PC-3 (cell line): ENCODE measurements at regions not wholly inside any gene's neighbourhood (a gene's known extent, or its start where the extent isn't known, plus 50 kb on each side); places are given as distances from the start of the nearest gene placed in this dataset.

Experiments
- ATAC-seq: fragments of 200-7000 bp; cut with Tn5 transposase; 2 replicates; pipeline ENCODE4 v1.9.1; 2020; ENCODE audit warnings: mild to moderate bottlenecking, moderate library complexity
- BruUV-seq: library from RNA; stranded (reverse); fragments of 400-500 nt; replicated peaks from 2 replicates; lab custom pipeline; 2021; lab: Mats Ljungman, UMichigan
- CTCF ChIA-PET: fragments of 300-600 bp; sonication (Branson Sonifier 250); formaldehyde crosslinking; loops from one replicate; lab custom pipeline; 2022; ENCODE audit warnings: antibody characterized with exemption; lab: Charles Lee
- POLR2A ChIA-PET: fragments of 300-600 bp; sonication (Branson Sonifier 250); formaldehyde crosslinking; loops from one replicate; lab custom pipeline; 2022; ENCODE audit warnings: antibody characterized with exemption; ENCODE audit not compliant: unreplicated experiment; lab: Charles Lee
- DNase-seq: peaks from one replicate; pipeline ENCODE4 v3.0.0-alpha.2; 2015
- H2AFZ ChIP-seq: fragments of 300-600 bp; sonication (generic); 2 replicates; pipeline ENCODE4 v1.6.0; 2016; ENCODE audit warnings: antibody characterized with exemption, low read length
- H3F3A ChIP-seq: fragments of 300-600 bp; sonication (generic); one replicate; pipeline ENCODE4 v1.6.0; 2017; ENCODE audit warnings: antibody characterized with exemption, low read length, control low read depth, mild to moderate bottlenecking; ENCODE audit not compliant: unreplicated experiment
- H3K27ac ChIP-seq: fragments of 300-600 bp; sonication (generic); 2 replicates; pipeline ENCODE4 v1.5.1; 2016; ENCODE audit warnings: mild to moderate bottlenecking, low read length
- H3K27me3 ChIP-seq: fragments of 300-600 bp; sonication (generic); 2 replicates; pipeline ENCODE4 v1.6.1; 2016; ENCODE audit warnings: low read length, mixed read lengths
- H3K36me3 ChIP-seq: fragments of 300-600 bp; sonication (generic); 2 replicates; pipeline ENCODE4 v1.6.1; 2016; ENCODE audit warnings: low read depth, mixed run types, low read length, mixed read lengths
- H3K4me1 ChIP-seq: fragments of 300-600 bp; sonication (generic); 2 replicates; pipeline ENCODE4 v1.5.1; 2016; ENCODE audit warnings: low read length; ENCODE audit not compliant: insufficient read depth
- H3K4me2 ChIP-seq: fragments of 300-600 bp; sonication (generic); 2 replicates; pipeline ENCODE4 v1.6.0; 2016; ENCODE audit warnings: low read length
- H3K4me3 ChIP-seq: fragments of 300-600 bp; sonication (generic); 2 replicates; pipeline ENCODE4 v1.5.1; 2016; ENCODE audit warnings: mild to moderate bottlenecking, low read length, mixed read lengths
- H3K79me2 ChIP-seq: fragments of 300-600 bp; sonication (generic); 2 replicates; pipeline ENCODE4 v1.6.1; 2017; ENCODE audit warnings: low read length, mixed read lengths
- H3K9ac ChIP-seq: fragments of 300-600 bp; sonication (generic); 2 replicates; pipeline ENCODE4 v1.6.0; 2016; ENCODE audit warnings: mild to moderate bottlenecking, low read length
- H3K9me2 ChIP-seq: fragments of 300-600 bp; sonication (generic); replicated peaks from 2 replicates; pipeline ENCODE4 v1.6.1; 2016; ENCODE audit warnings: mixed run types, low read length, mixed read lengths
- H3K9me3 ChIP-seq: fragments of 300-600 bp; sonication (generic); 2 replicates; pipeline ENCODE4 v1.6.1; 2016; ENCODE audit warnings: low read length, mixed read lengths
- H4K20me1 ChIP-seq: fragments of 300-600 bp; sonication (generic); 2 replicates; pipeline ENCODE4 v1.6.1; 2016; ENCODE audit warnings: low read length, mixed read lengths
- CTCF ChIP-seq: fragments of 300-600 bp; sonication (generic); conservative IDR thresholded peaks from 2 replicates; pipeline ENCODE4 v1.5.1; 2017; ENCODE audit warnings: antibody characterized with exemption, low read depth, mild to moderate bottlenecking, low read length
- EZH2 ChIP-seq: fragments of 300-600 bp; sonication (generic); IDR thresholded peaks from one replicate; pipeline ENCODE4 v1.6.1; 2017; ENCODE audit warnings: antibody characterized with exemption, mild to moderate bottlenecking, low read length; ENCODE audit not compliant: unreplicated experiment
- EZH2phosphoT487 ChIP-seq: fragments of 300-600 bp; sonication (generic); IDR thresholded peaks from 2 replicates; pipeline ENCODE4 v1.6.1; 2018; ENCODE audit warnings: mild to moderate bottlenecking, antibody characterized with exemption, low read length, borderline replicate concordance
- intact Hi-C: fragments of 100-400 bp; cut with micrococcal nuclease; formaldehyde crosslinking; loops from 2 replicates; pipeline ENCODE4 v1.9.0; 2023

DNA sequence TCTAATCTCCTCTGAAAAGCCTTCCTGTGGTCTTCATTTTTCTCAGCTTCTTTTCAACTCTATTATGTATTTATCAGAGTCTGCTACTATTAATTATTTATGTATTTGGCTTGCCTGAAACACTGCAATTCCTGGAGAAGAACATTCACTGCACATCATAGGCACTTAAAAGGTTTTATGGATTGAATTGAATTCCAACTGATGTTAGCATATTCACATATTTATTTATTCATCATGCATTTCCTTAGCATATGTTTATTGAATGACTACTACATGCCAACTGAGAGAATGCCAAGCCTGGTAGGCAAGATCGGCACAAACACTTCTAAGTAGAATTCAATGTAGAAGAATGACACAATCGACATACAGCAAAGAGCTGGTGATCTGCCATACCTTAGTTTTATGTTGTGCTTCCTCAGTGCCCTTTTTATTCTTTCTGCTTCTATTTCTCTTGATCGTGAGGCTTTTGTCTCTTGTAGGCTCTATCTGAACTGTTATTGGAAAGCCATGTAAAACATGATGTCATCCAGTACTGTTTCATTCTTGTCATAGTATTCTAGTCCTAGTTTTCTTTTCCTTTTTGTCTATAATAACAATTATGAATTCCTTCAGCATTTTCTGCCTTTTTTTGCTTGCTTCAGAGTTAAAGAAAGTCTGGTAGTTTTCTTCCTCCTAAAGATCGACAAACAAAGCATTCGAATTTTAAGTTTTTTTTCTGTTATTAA is 454.2 kb downstream of the TLE4 start:
- H3K79me2 ChIP-seq = no peaks in the 10 kb centered on the region
- no peaks in the 10 kb centered on the region for H4K20me1 ChIP-seq
- no peaks in the 10 kb centered on the region for H3F3A ChIP-seq
- DNase-seq (no peak), ATAC-seq (no peak)
- no peaks in the 10 kb centered on the region for H3K27me3 ChIP-seq
- H3K4me2 ChIP-seq = no peak overlapping the region
- no peak for TF ChIP-seq EZH2phosphoT487
- no peak for TF ChIP-seq EZH2
- TF ChIP-seq CTCF = no peak
- intact Hi-C loops = no loop called here
- no peaks in the 10 kb centered on the region for H3K9me3 ChIP-seq
- H3K9me2 ChIP-seq = no peaks in the 10 kb centered on the region
- no TSS peak for BruUV-seq
- ChIA-PET POLR2A (no interaction called here), CTCF (no interaction called here)
- H3K9ac ChIP-seq = no peak overlapping the region
- no peak overlapping the region for H3K4me3 ChIP-seq
- no peak overlapping the region for H2AFZ ChIP-seq
- H3K36me3 ChIP-seq = no peaks in the 10 kb centered on the region
- H3K4me1 ChIP-seq = no peaks in the 10 kb centered on the region
- H3K27ac ChIP-seq = no peak overlapping the region

- intact Hi-C loops = no loop called here
- Histone ChIP-seq H3K9me3 (no peaks in the 10 kb centered on the region), H3F3A (no peaks in the 10 kb centered on the region), H3K4me1 (no peaks in the 10 kb centered on the region), H3K9ac (no peak overlapping the region), H3K4me2 (no peak overlapping the region), H4K20me1 (no peaks in the 10 kb centered on the region), H3K27ac (no peak overlapping the region), H3K4me3 (no peak overlapping the region), H3K9me2 (no peaks in the 10 kb centered on the region), H3K27me3 (no peaks in the 10 kb centered on the region), H3K79me2 (no peaks in the 10 kb centered on the region), H3K36me3 (no peaks in the 10 kb centered on the region), H2AFZ (no peak overlapping the region)
- TF ChIP-seq CTCF = no peak
- TF ChIP-seq EZH2phosphoT487 = no peak
- no peak for TF ChIP-seq EZH2
- no peak for DNase-seq
- ChIA-PET CTCF (no interaction called here), POLR2A (no interaction called here)
- BruUV-seq = no TSS peak
- ATAC-seq = no peak
These were observed 453.4 kb downstream of the TLE4 start for GRCh38 chr9:80025131-80025530.

DNA sequence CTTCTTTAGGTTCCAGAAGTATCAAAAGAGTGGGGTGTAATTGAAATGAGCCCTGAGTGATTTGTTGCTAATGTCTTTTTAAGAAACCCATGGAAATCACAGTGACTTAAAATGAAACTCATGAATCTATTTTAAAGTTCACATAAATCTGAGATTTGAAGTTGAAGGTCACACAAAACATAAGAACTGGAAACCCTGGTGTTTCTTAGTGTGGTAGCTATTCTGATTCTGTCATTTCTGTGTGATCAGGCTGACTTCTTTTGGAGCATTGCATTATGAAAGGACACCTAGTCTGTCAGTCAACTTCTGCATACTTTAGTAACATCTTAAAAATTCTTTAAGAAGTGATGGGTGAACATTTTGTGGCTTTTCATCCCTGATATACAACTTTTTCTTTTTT is 448.8 kb downstream of the TLE4 start:
- BruUV-seq = no TSS peak
- ChIA-PET POLR2A (no interaction called here), CTCF (no interaction called here)
- Histone ChIP-seq H3K27me3 (no peaks in the 10 kb centered on the region), H3K9me2 (no peaks in the 10 kb centered on the region), H3K36me3 (no peaks in the 10 kb centered on the region), H3K4me2 (no peak overlapping the region), H2AFZ (no peak overlapping the region), H3K4me1 (no peaks in the 10 kb centered on the region), H3K9ac (no peak overlapping the region), H3K4me3 (no peak overlapping the region), H3F3A (no peaks in the 10 kb centered on the region), H3K79me2 (no peaks in the 10 kb centered on the region), H4K20me1 (no peaks in the 10 kb centered on the region), H3K27ac (no peak overlapping the region), H3K9me3 (no peaks in the 10 kb centered on the region)
- DNase-seq (no peak), ATAC-seq (no peak)
- intact Hi-C loops = no loop called here
- TF ChIP-seq EZH2 (no peak), CTCF (no peak), EZH2phosphoT487 (no peak)
